GM12865 (cell line): ENCODE measurements at regions not wholly inside any gene's neighbourhood (a gene's known extent, or its start where the extent isn't known, plus 50 kb on each side); places are given as distances from the start of the nearest gene placed in this dataset.

Experiments
- DNase-seq: peaks from one replicate; pipeline ENCODE4 v3.0.0; 2010; ENCODE audit warnings: low read depth
- H3K4me3 ChIP-seq: 2 replicates; pipeline ENCODE4 v1.5.1; 2011; ENCODE audit warnings: mild to moderate bottlenecking, low read depth, low read length, control low read depth
- CTCF ChIP-seq: IDR thresholded peaks from 2 replicates; pipeline ENCODE4 v1.5.1; 2011; ENCODE audit warnings: low read length, control low read depth, low read depth, inconsistent platforms; ENCODE audit not compliant: insufficient read depth; ENCODE audit errors: missing control alignments

- no peak overlapping the region for H3K4me3 ChIP-seq
- TF ChIP-seq CTCF = no peak
Observed at GRCh38 chr3:117563063-117563462, 853.5 kb downstream of the TUSC7 start.

GRCh38 chr3:117565777-117566176 is 856.2 kb downstream of the TUSC7 start:
- DNase-seq = no peak

More at GRCh38 chr3:117563063-117563462, 853.5 kb downstream of the TUSC7 start:
- no peak for DNase-seq

GRCh38 chr3:117566926-117567325 is 857.3 kb downstream of the TUSC7 start:
- no peak for DNase-seq
- no peak overlapping the region for H3K4me3 ChIP-seq
- no peak for TF ChIP-seq CTCF

More at GRCh38 chr3:117565777-117566176, 856.2 kb downstream of the TUSC7 start:
- no peak for TF ChIP-seq CTCF
- no peak overlapping the region for H3K4me3 ChIP-seq

GRCh38 chr3:117567382-117567781 is 857.8 kb downstream of the TUSC7 start:
- no peak for TF ChIP-seq CTCF
- DNase-seq = no peak
- H3K4me3 ChIP-seq = no peak overlapping the region

- no peak for DNase-seq
- TF ChIP-seq CTCF = no peak
- no peak overlapping the region for H3K4me3 ChIP-seq
Observed at GRCh38 chr3:117567906-117568305, 858.3 kb downstream of the TUSC7 start.

GRCh38 chr3:117572786-117573185 is 863.2 kb downstream of the TUSC7 start:
- no peak overlapping the region for H3K4me3 ChIP-seq
- no peak for DNase-seq
- no peak for TF ChIP-seq CTCF

- DNase-seq = no peak
- TF ChIP-seq CTCF = no peak
- no peak overlapping the region for H3K4me3 ChIP-seq
Observed at GRCh38 chr3:117580806-117581205, 871.2 kb downstream of the TUSC7 start.
